Lower leg skin (tissue), 4 donors: ENCODE measurements at regions not wholly inside any gene's neighbourhood (a gene's known extent, or its start where the extent isn't known, plus 50 kb on each side); places are given as distances from the start of the nearest gene placed in this dataset.

Experiments used
- DNase-seq, 2 donors: peaks; one replicate each; pipeline ENCODE4 v3.0.0-alpha.2; 2019; ENCODE audit warnings: low spot score in 2 of 2
- H3K4me3 ChIP-seq: fragments of 200-600 bp; sonication (generic); 2 replicates; pipeline ENCODE4 v1.5.1; 2017; ENCODE audit warnings: mild to moderate bottlenecking, low read depth; ENCODE audit not compliant: poor library complexity, severe bottlenecking
- CTCF ChIP-seq, 3 donors: fragments of 450-650 bp; IDR thresholded peaks; one replicate each; pipeline ENCODE4 v1.5.1; 2016; ENCODE audit warnings: antibody characterized with exemption in 3 of 3, mild to moderate bottlenecking in 3 of 3, moderate library complexity in 2 of 3
- POLR2A ChIP-seq, 2 donors: fragments of 450-650 bp; IDR thresholded peaks; one replicate each; pipeline ENCODE4 v1.6.1; 2016 to 2017; ENCODE audit warnings: antibody characterized with exemption in 2 of 2, mild to moderate bottlenecking in 1 of 2, moderate library complexity in 1 of 2
- WGBS, 2 donors: methylation state at CpG; one replicate each; pipeline ENCODE4 v1.1.5; 2018; 5-methylcytosine and 5-hydroxymethylcytosine counted together
- intact Hi-C: fragments of 100-400 bp; cut with DNase I; formaldehyde crosslinking; loops from one replicate; pipeline ENCODE4 v1.15.0; 2023; ENCODE audit warnings: low total_unique reads

- WGBS, 2 donors: 40 to 44% methylated on average over 11 of the region's 11 CpGs
- TF ChIP-seq CTCF (IDR thresholded peaks at IDR 0.05): no peak
- no peak for TF ChIP-seq POLR2A (IDR thresholded peaks at IDR 0.05)
- no peak for DNase-seq
- intact Hi-C loops: no loop called here
- no peak overlapping the region for H3K4me3 ChIP-seq
Measured at GRCh38 chr18:24811950-24812681, 351.7 kb downstream of the HRH4 start.

- intact Hi-C loops: no loop called here
Measured at GRCh38 chr18:24814521-24814920, 354.1 kb downstream of the HRH4 start.

GRCh38 chr18:24817150-24817549 is 356.7 kb downstream of the HRH4 start:
- WGBS, 2 donors: 88 to 94% methylated on average over 3 of the region's 3 CpGs
- DNase-seq: no peak
- no peak overlapping the region for H3K4me3 ChIP-seq
- TF ChIP-seq POLR2A (IDR thresholded peaks at IDR 0.05) (no peak), CTCF (IDR thresholded peaks at IDR 0.05) (no peak)
- intact Hi-C loops: no loop called here

More at GRCh38 chr18:24814521-24814920, 354.1 kb downstream of the HRH4 start:
- no peak overlapping the region for H3K4me3 ChIP-seq
- WGBS, 2 donors: 72 to 75% methylated on average over 3 of the region's 3 CpGs
- TF ChIP-seq POLR2A (IDR thresholded peaks at IDR 0.05) (no peak), CTCF (IDR thresholded peaks at IDR 0.05) (no peak)
- no peak for DNase-seq

- TF ChIP-seq POLR2A (IDR thresholded peaks at IDR 0.05): no peak
- TF ChIP-seq CTCF (IDR thresholded peaks at IDR 0.05): no peak
- DNase-seq: no peak
- 65% methylated on average over 9 of the region's 9 CpGs for WGBS, 2 donors
- intact Hi-C loops: no loop called here
- no peak overlapping the region for H3K4me3 ChIP-seq
Measured at GRCh38 chr18:24817587-24818371, 357.3 kb downstream of the HRH4 start.

- H3K4me3 ChIP-seq: no peak overlapping the region
- DNase-seq: no peak
- TF ChIP-seq POLR2A (IDR thresholded peaks at IDR 0.05): no peak
- WGBS, 2 donors: 64 to 66% methylated on average over 6 of the region's 6 CpGs
- intact Hi-C loops: no loop called here
Measured at GRCh38 chr18:24818441-24818840, 358.0 kb downstream of the HRH4 start.

- 81 to 90% methylated on average over 7 of the region's 7 CpGs for WGBS, 2 donors
- DNase-seq: no peak
- intact Hi-C loops: no loop called here
- TF ChIP-seq CTCF (IDR thresholded peaks at IDR 0.05): no peak
- TF ChIP-seq POLR2A (IDR thresholded peaks at IDR 0.05): no peak
- H3K4me3 ChIP-seq: no peak overlapping the region
Measured at GRCh38 chr18:24819141-24819890, 358.9 kb downstream of the HRH4 start.
